Skeletal muscle satellite cell (primary cell): ENCODE measurements at regions not wholly inside any gene's neighbourhood (a gene's known extent, or its start where the extent isn't known, plus 50 kb on each side); places are given as distances from the start of the nearest gene placed in this dataset.
"Not testable (repeated sequence)": the region's sequence is repeated elsewhere in the genome, so short reads cannot be mapped to it uniquely, and the experiment has no call there.

ENCODE experiments used
- H3K27me3 ChIP-seq: 2 replicates; pipeline ENCODE4 v1.7.0; 2013; ENCODE audit warnings: low read length; ENCODE audit not compliant: control insufficient read depth, insufficient read depth
- H3K36me3 ChIP-seq: 2 replicates; pipeline ENCODE4 v1.7.0; 2013; ENCODE audit warnings: mild to moderate bottlenecking, control low read depth, low read length; ENCODE audit not compliant: insufficient read depth
- H3K4me1 ChIP-seq: 2 replicates; pipeline ENCODE4 v1.7.0; 2013; ENCODE audit warnings: low read length; ENCODE audit not compliant: control insufficient read depth, insufficient read depth
- H3K4me2 ChIP-seq: 2 replicates; pipeline ENCODE4 v1.7.0; 2013; ENCODE audit warnings: mild to moderate bottlenecking, low read length
- H3K4me3 ChIP-seq: 2 replicates; pipeline ENCODE4 v1.7.0; 2013; ENCODE audit warnings: low read length
- H3K9ac ChIP-seq: 2 replicates; pipeline ENCODE4 v1.7.0; 2013; ENCODE audit warnings: mild to moderate bottlenecking, low read depth, low read length, moderate library complexity
- H3K9me3 ChIP-seq: replicated peaks from 2 replicates; pipeline ENCODE4 v1.7.0; 2013; ENCODE audit warnings: mild to moderate bottlenecking, control low read depth, low read length

GRCh38 chr6:154639196-154639595 is 94.0 kb upstream of the SCAF8 start:
- H3K4me1 ChIP-seq, H3K36me3 ChIP-seq, H3K9me3 ChIP-seq, H3K27me3 ChIP-seq, H3K4me2 ChIP-seq, H3K9ac ChIP-seq, H3K4me3 ChIP-seq: not testable (repeated sequence)

- Histone ChIP-seq H3K9me3 (no peaks in the 10 kb centered on the region), H3K36me3 (no peaks in the 10 kb centered on the region), H3K4me2 (no peak overlapping the region), H3K27me3 (no peaks in the 10 kb centered on the region), H3K4me3 (no peak overlapping the region), H3K9ac (no peak overlapping the region), H3K4me1 (peaks cover 2% of the 10 kb centered on the region)
Observed at GRCh38 chr6:154648188-154648887, 84.9 kb upstream of the SCAF8 start.

GRCh38 chr6:154648888-154649205 is 84.4 kb upstream of the SCAF8 start:
- H3K27me3 ChIP-seq = no peaks in the 10 kb centered on the region
- H3K4me2 ChIP-seq = no peak overlapping the region
- no peak overlapping the region for H3K9ac ChIP-seq
- peaks cover 7% of the 10 kb centered on the region for H3K4me1 ChIP-seq
- H3K4me3 ChIP-seq = no peak overlapping the region
- no peaks in the 10 kb centered on the region for H3K36me3 ChIP-seq
- H3K9me3 ChIP-seq = no peaks in the 10 kb centered on the region

GRCh38 chr6:154649721-154650120 is 83.5 kb upstream of the SCAF8 start:
- Histone ChIP-seq H3K4me3 (no peak overlapping the region), H3K4me1 (peaks cover 12% of the 10 kb centered on the region), H3K9ac (no peak overlapping the region), H3K27me3 (no peaks in the 10 kb centered on the region), H3K36me3 (no peaks in the 10 kb centered on the region), H3K4me2 (no peak overlapping the region), H3K9me3 (no peaks in the 10 kb centered on the region)

- Histone ChIP-seq H3K27me3 (no peaks in the 10 kb centered on the region), H3K4me1 (peaks cover 12% of the 10 kb centered on the region), H3K9ac (no peak overlapping the region), H3K4me2 (no peak overlapping the region), H3K4me3 (no peak overlapping the region), H3K9me3 (no peaks in the 10 kb centered on the region), H3K36me3 (no peaks in the 10 kb centered on the region)
Observed at GRCh38 chr6:154650351-154650750, 82.9 kb upstream of the SCAF8 start.

- Histone ChIP-seq H3K4me1 (peaks cover 12% of the 10 kb centered on the region), H3K36me3 (no peaks in the 10 kb centered on the region), H3K9ac (no peak overlapping the region), H3K27me3 (no peaks in the 10 kb centered on the region), H3K9me3 (no peaks in the 10 kb centered on the region), H3K4me2 (no peak overlapping the region), H3K4me3 (no peak overlapping the region)
Observed at GRCh38 chr6:154651656-154652055, 81.6 kb upstream of the SCAF8 start.

GRCh38 chr6:154653385-154653784 is 79.8 kb upstream of the SCAF8 start:
- H3K4me3 ChIP-seq = no peak overlapping the region
- H3K36me3 ChIP-seq = no peaks in the 10 kb centered on the region
- no peaks in the 10 kb centered on the region for H3K27me3 ChIP-seq
- H3K9me3 ChIP-seq = no peaks in the 10 kb centered on the region
- H3K9ac ChIP-seq = peak overlapping the region; percentile 8
- peaks cover 12% of the 10 kb centered on the region for H3K4me1 ChIP-seq
- H3K4me2 ChIP-seq = peak overlapping the region; percentile 37

GRCh38 chr6:154653853-154654252 is 79.4 kb upstream of the SCAF8 start:
- H3K9ac ChIP-seq = peak overlapping the region; percentile 8

GRCh38 chr6:154656660-154657059 is 76.6 kb upstream of the SCAF8 start:
- no peaks in the 10 kb centered on the region for H3K27me3 ChIP-seq
- no peaks in the 10 kb centered on the region for H3K36me3 ChIP-seq
- no peak overlapping the region for H3K4me3 ChIP-seq
- no peaks in the 10 kb centered on the region for H3K9me3 ChIP-seq
- no peak overlapping the region for H3K9ac ChIP-seq
- no peak overlapping the region for H3K4me2 ChIP-seq
- peaks cover 12% of the 10 kb centered on the region for H3K4me1 ChIP-seq

More at GRCh38 chr6:154653853-154654252, 79.4 kb upstream of the SCAF8 start:
- no peak overlapping the region for H3K4me3 ChIP-seq
- peaks cover 12% of the 10 kb centered on the region for H3K4me1 ChIP-seq
- peak overlapping the region; percentile 37 for H3K4me2 ChIP-seq
- H3K36me3 ChIP-seq = no peaks in the 10 kb centered on the region
- no peaks in the 10 kb centered on the region for H3K27me3 ChIP-seq
- H3K9me3 ChIP-seq = no peaks in the 10 kb centered on the region

GRCh38 chr6:154661768-154662167 is 71.4 kb upstream of the SCAF8 start:
- Histone ChIP-seq H3K36me3 (no peaks in the 10 kb centered on the region), H3K27me3 (no peaks in the 10 kb centered on the region), H3K9ac (no peak overlapping the region), H3K4me3 (no peak overlapping the region), H3K4me2 (no peak overlapping the region), H3K4me1 (no peaks in the 10 kb centered on the region), H3K9me3 (no peaks in the 10 kb centered on the region)

GRCh38 chr6:154664287-154664686 is 68.9 kb upstream of the SCAF8 start:
- H3K4me3 ChIP-seq = no peak overlapping the region
- no peak overlapping the region for H3K9ac ChIP-seq
- H3K27me3 ChIP-seq = peaks cover 1% of the 10 kb centered on the region
- H3K4me2 ChIP-seq = no peak overlapping the region
- H3K4me1 ChIP-seq = no peaks in the 10 kb centered on the region
- H3K9me3 ChIP-seq = no peaks in the 10 kb centered on the region
- no peaks in the 10 kb centered on the region for H3K36me3 ChIP-seq

GRCh38 chr6:154668156-154668555 is 65.1 kb upstream of the SCAF8 start:
- no peaks in the 10 kb centered on the region for H3K4me1 ChIP-seq
- no peaks in the 10 kb centered on the region for H3K9me3 ChIP-seq
- H3K4me3 ChIP-seq = no peak overlapping the region
- peaks cover 9% of the 10 kb centered on the region for H3K27me3 ChIP-seq
- H3K36me3 ChIP-seq = no peaks in the 10 kb centered on the region
- H3K9ac ChIP-seq = no peak overlapping the region
- no peak overlapping the region for H3K4me2 ChIP-seq
